IPS-11a (cell line): ENCODE measurements at regions not wholly inside any gene's neighbourhood (a gene's known extent, or its start where the extent isn't known, plus 50 kb on each side); places are given as distances from the start of the nearest gene placed in this dataset.

Source experiments
- H3K4me3 ChIP-seq: one replicate; pipeline ENCODE4 v1.5.1; 2013; ENCODE audit warnings: low read depth, low read length, control low read depth

GRCh38 chr3:187969581-187969950, 184.4 kb upstream of the LPP start:
- H3K4me3 ChIP-seq: no peak overlapping the region

DNA sequence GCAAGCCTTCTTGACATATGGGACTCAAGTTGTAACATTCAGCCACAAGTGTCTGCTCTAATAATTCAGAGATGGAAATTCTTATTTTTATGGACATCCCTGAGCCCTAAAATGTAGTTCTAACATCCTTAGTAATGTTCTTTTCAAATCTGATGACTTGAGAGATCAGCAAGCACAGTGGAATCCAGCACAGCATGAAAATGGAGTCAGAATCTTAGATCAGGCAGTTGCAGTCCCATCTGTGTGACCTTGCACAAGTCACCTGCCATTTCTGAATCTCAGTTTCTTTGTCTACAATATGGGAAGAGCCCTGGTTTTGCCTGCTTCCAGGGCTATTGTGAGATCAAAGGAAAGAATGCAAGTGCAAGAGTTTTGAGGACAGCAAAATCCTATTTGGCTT, 183.9 kb upstream of the LPP start:
- no peak overlapping the region for H3K4me3 ChIP-seq

DNA sequence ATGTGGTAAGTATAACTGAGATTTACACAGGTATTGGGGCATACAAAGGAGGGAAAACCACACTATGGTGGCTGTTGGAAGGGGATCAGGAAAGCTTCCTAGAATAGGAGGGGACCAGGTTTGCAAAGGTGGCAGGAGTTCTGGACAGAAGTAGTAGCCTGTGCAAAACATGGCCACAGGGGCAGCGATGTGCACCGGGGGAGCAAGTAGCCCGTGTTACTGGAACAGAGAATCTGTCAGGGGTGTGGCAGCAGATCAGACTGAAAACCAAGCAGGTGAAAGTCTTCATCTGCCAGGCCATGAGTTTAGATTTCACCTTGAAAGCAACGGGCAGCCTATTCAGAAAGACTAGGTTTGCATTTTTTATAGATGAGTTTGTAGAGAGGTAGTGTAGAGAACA, 182.3 kb upstream of the LPP start:
- no peak overlapping the region for H3K4me3 ChIP-seq

DNA sequence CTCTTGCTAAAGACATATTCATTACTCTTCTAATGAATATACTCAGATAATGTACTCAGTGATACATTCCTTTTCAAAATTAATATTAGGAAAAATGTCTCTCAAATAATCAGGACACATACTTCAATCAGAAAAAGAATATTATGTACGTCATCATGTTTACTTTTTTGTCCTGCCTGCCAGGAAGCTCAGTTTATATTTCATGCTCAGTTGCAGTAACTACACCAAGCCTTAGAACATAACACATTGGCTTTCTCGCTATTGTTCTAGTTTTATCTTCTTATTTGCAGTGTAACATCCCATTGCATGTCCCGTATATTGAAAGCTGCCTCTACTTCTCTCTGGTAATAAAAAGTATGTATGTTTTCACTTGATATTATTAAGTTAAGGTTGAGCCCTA, 181.5 kb upstream of the LPP start:
- H3K4me3 ChIP-seq: no peak overlapping the region

DNA sequence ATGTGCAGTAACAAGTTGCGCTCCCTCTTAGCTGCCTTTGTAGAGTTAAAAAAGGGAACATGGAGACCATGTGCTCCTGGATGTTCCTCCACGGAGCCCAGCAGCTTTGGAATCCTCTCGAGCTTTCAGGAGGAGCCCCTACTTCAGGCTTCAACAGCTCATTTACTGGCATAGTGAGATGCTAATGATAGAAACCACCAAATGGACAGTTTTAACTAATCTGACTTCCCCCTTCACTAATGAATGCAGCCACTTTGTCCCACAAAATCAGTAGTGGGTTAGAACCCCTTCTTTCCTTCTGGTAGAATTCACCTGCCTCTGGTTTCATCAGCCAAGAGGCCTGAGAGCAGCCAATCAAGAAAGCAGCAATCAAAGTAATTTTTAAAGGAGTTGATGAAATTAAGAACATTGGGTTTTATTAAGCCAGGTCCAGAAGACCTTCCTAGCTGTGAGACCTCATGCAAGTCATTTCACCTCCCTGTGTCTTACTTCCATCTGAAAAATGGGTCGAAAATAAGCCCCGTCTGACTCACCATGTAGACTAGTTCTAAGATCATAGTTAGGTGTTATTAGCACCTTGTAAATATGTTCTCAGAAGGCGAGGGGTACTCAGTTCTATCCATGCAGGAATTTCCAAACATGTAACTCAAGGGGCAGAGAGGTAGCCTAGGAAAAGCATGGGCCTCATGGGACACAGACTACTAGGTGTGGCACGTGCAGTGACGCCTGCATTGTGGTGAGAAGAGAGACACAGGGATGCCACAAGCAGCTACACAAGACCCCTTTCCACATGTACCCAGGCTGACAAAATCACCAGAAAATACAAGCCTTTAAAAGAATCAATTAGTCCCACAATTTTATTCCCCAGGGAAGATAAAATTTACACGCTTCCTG, 179.7 kb upstream of the LPP start:
- no peak overlapping the region for H3K4me3 ChIP-seq

DNA sequence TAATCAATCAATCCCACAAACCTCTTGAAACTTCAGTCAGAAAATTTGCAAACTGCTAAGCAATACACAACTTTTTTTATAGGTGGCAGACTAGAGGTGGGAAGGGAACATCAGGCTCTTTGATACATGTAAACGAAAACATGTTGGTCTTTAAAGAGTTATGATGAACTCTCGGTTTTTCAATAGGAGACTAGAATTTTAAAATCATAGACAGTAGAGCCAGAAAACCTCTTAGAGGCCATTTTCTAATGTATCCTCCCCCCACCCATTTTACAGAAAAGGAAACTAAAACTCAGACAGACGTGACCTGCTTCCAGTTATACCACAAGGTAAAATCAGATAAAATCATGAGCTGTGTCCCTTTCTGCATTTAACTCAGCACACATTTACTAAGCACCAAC, 179.1 kb upstream of the LPP start:
- no peak overlapping the region for H3K4me3 ChIP-seq

- H3K4me3 ChIP-seq: no peak overlapping the region
Measured at GRCh38 chr3:187975561-187976364, 178.2 kb upstream of the LPP start.

DNA sequence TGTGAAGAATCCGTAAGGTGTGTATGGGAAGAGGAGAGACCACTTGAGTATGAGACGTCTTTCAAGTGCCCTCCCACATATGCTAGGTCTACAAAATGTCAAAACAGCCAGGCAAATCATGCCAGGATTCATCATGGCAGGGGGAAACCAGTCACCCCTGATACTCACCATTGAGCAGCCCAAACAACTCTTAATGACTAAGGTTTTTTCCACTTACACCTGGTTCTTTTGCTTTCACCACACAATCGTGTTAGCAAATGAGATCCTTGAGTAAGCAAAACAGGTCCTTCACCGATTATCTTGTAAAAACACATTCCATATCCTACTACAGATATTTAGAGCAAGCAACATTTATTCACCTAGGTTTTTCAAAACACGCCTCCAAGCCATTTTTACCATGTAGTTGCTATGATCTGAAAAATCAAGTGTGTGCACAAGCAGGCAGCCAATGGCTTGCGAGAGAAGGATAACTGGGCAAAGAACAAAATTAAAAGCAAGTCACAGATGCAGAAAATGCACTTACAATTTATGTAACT, 177.5 kb upstream of the LPP start:
- H3K4me3 ChIP-seq: no peak overlapping the region

DNA sequence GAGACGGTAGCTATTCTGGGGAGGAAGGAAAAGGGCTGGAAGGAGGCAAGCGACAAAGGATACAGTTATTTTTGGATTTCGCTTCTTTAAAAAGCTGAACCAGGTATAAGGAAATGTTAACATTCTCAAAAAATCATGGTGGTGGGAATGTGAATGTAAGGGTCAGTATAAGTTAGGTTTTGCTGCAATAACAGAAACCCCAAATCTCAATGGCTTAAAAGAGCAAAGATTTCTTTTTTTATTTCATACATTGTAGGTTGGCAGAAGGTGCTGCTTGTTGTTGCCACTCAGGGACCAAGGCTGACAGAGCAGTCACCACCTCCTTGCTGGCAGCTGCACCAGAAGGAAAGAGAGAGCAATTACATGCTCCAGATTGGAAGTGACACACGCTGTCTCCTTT, 176.3 kb upstream of the LPP start:
- no peak overlapping the region for H3K4me3 ChIP-seq

GRCh38 chr3:187978433-187979011, 175.4 kb upstream of the LPP start:
- no peak overlapping the region for H3K4me3 ChIP-seq

DNA sequence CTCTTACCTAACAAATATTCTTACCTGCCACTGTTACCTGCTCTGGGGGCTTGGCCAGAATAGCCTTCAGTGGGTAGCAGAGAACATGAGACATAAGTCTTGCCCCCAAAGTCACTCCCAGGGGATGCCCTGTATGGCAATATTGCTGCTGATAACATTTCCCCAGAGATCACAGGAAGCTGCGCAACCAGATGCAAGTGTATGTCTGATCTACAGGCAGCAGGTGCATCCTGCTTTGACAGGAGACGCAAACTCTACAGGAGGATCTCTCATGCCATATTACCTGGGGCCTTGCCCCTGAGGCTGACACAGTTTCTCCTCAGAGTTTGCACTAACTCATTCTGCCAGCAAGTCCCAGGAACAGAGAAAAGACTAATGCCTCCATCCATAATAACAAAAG, 174.4 kb upstream of the LPP start:
- H3K4me3 ChIP-seq: no peak overlapping the region

- H3K4me3 ChIP-seq: no peak overlapping the region
Measured at GRCh38 chr3:187980861-187981260, 173.1 kb upstream of the LPP start.

- H3K4me3 ChIP-seq: no peak overlapping the region
Measured at GRCh38 chr3:187982142-187982541, 171.8 kb upstream of the LPP start.

DNA sequence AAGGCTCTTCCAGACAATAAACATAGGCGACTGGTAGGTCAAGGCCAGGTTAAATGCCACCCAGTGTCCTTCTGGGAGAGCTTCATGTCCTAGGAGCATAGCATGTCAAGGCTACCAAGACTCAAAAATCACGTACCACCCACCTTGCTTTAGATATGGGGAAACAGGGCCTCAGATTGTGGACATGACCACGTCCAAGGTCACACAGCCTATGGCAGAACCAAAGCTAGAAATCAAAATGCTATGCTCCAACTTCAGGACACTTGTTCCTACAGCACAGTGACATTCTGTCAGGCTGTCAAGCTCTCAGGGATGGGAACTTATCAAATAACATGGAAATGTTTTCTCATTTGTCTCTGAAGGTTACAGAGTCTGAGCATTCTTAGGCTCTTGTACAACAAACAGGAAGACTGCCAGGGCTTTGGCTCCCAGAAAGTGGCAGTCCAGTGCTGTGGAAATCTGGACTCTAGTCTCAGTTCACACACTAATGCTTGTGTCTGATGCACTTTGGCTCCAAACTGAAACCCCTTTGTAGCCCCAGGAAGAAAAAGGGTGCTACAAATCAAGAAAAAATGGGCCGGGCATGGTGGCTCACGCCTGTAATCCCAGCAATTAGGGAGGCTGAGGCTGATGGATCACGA, 170.4 kb upstream of the LPP start:
- no peak overlapping the region for H3K4me3 ChIP-seq

- H3K4me3 ChIP-seq: no peak overlapping the region
Measured at GRCh38 chr3:187985647-187986046, 168.3 kb upstream of the LPP start.

DNA sequence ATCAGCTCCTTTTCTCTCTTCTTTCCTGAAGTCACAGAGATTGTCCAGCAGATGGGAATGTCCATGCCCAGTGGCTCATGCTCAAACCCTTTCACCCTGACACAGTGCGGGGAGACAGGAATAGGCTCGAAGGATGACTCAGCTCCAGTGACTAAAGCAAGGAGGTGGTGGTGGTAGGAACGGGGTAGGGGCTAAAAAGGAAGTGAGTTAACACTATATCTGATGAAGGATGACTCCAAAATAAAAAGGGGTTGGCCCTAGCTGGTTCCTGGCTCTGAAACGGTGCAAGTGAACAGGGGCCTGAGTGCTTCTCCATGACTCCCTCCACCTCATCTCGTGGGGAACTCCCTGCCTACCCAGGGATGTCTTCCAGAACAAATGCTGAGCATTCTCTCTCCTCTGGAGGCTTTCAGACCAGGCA, 167.4 kb upstream of the LPP start:
- H3K4me3 ChIP-seq: no peak overlapping the region

GRCh38 chr3:187987187-187987586, 166.8 kb upstream of the LPP start:
- H3K4me3 ChIP-seq: no peak overlapping the region

- H3K4me3 ChIP-seq: no peak overlapping the region
Measured at GRCh38 chr3:187987924-187988323, 166.0 kb upstream of the LPP start.

GRCh38 chr3:187989575-187990153, 164.3 kb upstream of the LPP start:
- H3K4me3 ChIP-seq: peak overlapping the region; percentile 10

DNA sequence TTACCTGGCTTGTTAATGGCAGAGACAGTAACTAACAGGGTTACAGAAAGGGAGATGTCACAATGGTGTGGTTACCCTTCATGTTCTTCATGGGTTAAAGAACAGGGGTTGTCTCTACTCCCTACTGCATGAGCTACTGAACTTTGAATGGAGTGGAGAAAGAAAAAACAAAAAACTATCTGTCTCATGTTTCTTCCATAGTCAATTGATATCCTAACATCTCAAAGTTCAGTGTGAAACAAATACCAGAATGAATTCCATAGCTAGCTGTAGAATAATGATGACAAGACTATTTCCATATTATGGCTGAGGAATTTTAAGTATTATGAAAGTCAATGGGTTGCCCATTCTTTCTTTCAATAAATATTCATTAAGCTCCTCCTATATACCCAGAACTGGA, 161.3 kb upstream of the LPP start:
- H3K4me3 ChIP-seq: no peak overlapping the region
